HepG2 (cell line): ENCODE measurements at regions not wholly inside any gene's neighbourhood (a gene's known extent, or its start where the extent isn't known, plus 50 kb on each side); places are given as distances from the start of the nearest gene placed in this dataset.

Experiments
- CTCF ChIP-seq: sonication (generic); formaldehyde crosslinking; IDR thresholded peaks from 2 replicates; pipeline ENCODE4 v1.5.0; 2020; ENCODE audit warnings: mild to moderate bottlenecking, missing genetic modification reagents, moderate library complexity
- EP300 ChIP-seq, 3 experiments: sonication (generic) in 1 of 3; formaldehyde crosslinking in 1 of 3; IDR thresholded peaks; 2 replicates each; pipeline versions ENCODE4 v1.5.1 to v1.6.1; 2011 to 2020; ENCODE audit warnings: low read depth in 2 of 3, low read length in 2 of 3, borderline replicate concordance in 1 of 3, improper control_type of control experiment in 1 of 3, mild to moderate bottlenecking in 1 of 3, missing genetic modification reagents in 1 of 3, moderate library complexity in 1 of 3
- FUBP1 ChIP-seq: sonication (generic); formaldehyde crosslinking; IDR thresholded peaks from 2 replicates; pipeline ENCODE4 v1.5.1; 2020; ENCODE audit warnings: missing genetic modification reagents, mild to moderate bottlenecking, borderline replicate concordance
- NBN ChIP-seq: fragments of 450-650 bp; conservative IDR thresholded peaks from 2 replicates; pipeline ENCODE4 v1.6.1; 2017
- NFYB ChIP-seq: sonication (generic); formaldehyde crosslinking; IDR thresholded peaks from 2 replicates; pipeline ENCODE4 v1.4.0; 2020; ENCODE audit warnings: missing genetic modification reagents
- REPIN1 ChIP-seq: sonication (generic); formaldehyde crosslinking; IDR thresholded peaks from 2 replicates; pipeline ENCODE4 v1.8.0; 2022; ENCODE audit warnings: missing genetic modification reagents, low read depth, mild to moderate bottlenecking, borderline replicate concordance
- TARDBP ChIP-seq: sonication (generic); formaldehyde crosslinking; IDR thresholded peaks from 2 replicates; pipeline ENCODE4 v1.8.0; 2022; ENCODE audit warnings: mild to moderate bottlenecking, missing genetic modification reagents
- THAP8 ChIP-seq: sonication (generic); formaldehyde crosslinking; IDR thresholded peaks from 2 replicates; pipeline ENCODE4 v1.5.1; 2020; ENCODE audit warnings: missing genetic modification reagents, mild to moderate bottlenecking, borderline replicate concordance
- YY1 ChIP-seq: IDR thresholded peaks from 2 replicates; pipeline ENCODE4 v1.6.1; 2011; ENCODE audit warnings: low read length, low read depth, moderate library complexity, mild to moderate bottlenecking; ENCODE audit not compliant: insufficient read depth, insufficient replicate concordance
- ZFP41 ChIP-seq: sonication (generic); formaldehyde crosslinking; IDR thresholded peaks from 2 replicates; pipeline ENCODE4 v1.4.0; 2020; ENCODE audit warnings: mild to moderate bottlenecking, missing genetic modification reagents, borderline replicate concordance
- ZNF512 ChIP-seq: sonication (generic); formaldehyde crosslinking; IDR thresholded peaks from 2 replicates; pipeline ENCODE4 v1.4.0; 2020; ENCODE audit warnings: mild to moderate bottlenecking, missing genetic modification reagents
- ZNF713 ChIP-seq: sonication (generic); formaldehyde crosslinking; IDR thresholded peaks from 2 replicates; pipeline ENCODE4 v1.4.0; 2020; ENCODE audit warnings: mild to moderate bottlenecking, missing genetic modification reagents

- TF ChIP-seq CTCF (CRISPR knock-in tag): no peak
- TF ChIP-seq ZNF512: no peak
- TF ChIP-seq YY1: no peak
- TF ChIP-seq REPIN1 (CRISPR knock-in tag): no peak
- TF ChIP-seq EP300 (IDR thresholded peaks at IDR 0.05; ENCODE audit: low read depth in 2 of 2, low read length in 2 of 2): no peak
- TF ChIP-seq EP300 (CRISPR knock-in tag; IDR thresholded peaks at IDR 0.05; ENCODE audit: borderline replicate concordance): no peak
- TF ChIP-seq TARDBP (CRISPR knock-in tag): no peak
- TF ChIP-seq FUBP1: no peak
- TF ChIP-seq NFYB (CRISPR knock-in tag): no peak
- no peak for TF ChIP-seq ZNF713 (CRISPR knock-in tag)
- no peak for TF ChIP-seq THAP8 (CRISPR knock-in tag)
- no peak for TF ChIP-seq NBN
- TF ChIP-seq ZFP41 (CRISPR knock-in tag): no peak
Observed at GRCh38 chr14:65810322-65810721, 397.8 kb downstream of the FUT8 start.
